Osteocyte (in vitro differentiated cells): ENCODE measurements at regions not wholly inside any gene's neighbourhood (a gene's known extent, or its start where the extent isn't known, plus 50 kb on each side); places are given as distances from the start of the nearest gene placed in this dataset.

ENCODE experiments used
- DNase-seq: peaks from one replicate; pipeline ENCODE4 v3.0.0; 2021; ENCODE audit warnings: mixed read lengths; ENCODE audit not compliant: unreplicated experiment; ENCODE audit errors: extremely low spot score
- H3K27ac Mint-ChIP-seq: one replicate; pipeline ENCODE4 v1.8.0; 2021; ENCODE audit warnings: mild to moderate bottlenecking, mixed read lengths; ENCODE audit not compliant: unreplicated experiment
- H3K27me3 Mint-ChIP-seq: one replicate; pipeline ENCODE4 v1.8.0; 2021; ENCODE audit warnings: mixed read lengths; ENCODE audit not compliant: unreplicated experiment
- H3K36me3 Mint-ChIP-seq: one replicate; pipeline ENCODE4 v1.8.0; 2021; ENCODE audit warnings: mixed read lengths; ENCODE audit not compliant: unreplicated experiment
- H3K4me1 Mint-ChIP-seq: one replicate; pipeline ENCODE4 v1.8.0; 2021; ENCODE audit warnings: mixed read lengths; ENCODE audit not compliant: unreplicated experiment
- H3K4me3 Mint-ChIP-seq: one replicate; pipeline ENCODE4 v1.8.0; 2021; ENCODE audit warnings: mild to moderate bottlenecking, moderate library complexity, mixed read lengths; ENCODE audit not compliant: unreplicated experiment
- H3K9me3 Mint-ChIP-seq: one replicate; pipeline ENCODE4 v1.8.0; 2021; ENCODE audit warnings: mixed read lengths; ENCODE audit not compliant: unreplicated experiment
- CTCF ChIP-seq: fragments of 200-600 bp; sonication (generic); IDR thresholded peaks from 2 replicates; pipeline ENCODE4 v1.5.0; 2021; ENCODE audit warnings: antibody characterized with exemption, mild to moderate bottlenecking, moderate library complexity

GRCh38 chr4:160819791-160820190 is 1344.0 kb downstream of the FSTL5 start:
- no peak for TF ChIP-seq CTCF

GRCh38 chr4:160824481-160824880 is 1339.3 kb downstream of the FSTL5 start:
- DNase-seq, result no peak
- peaks cover 7% of the 10 kb centered on the region for H3K4me1 Mint-ChIP-seq
- H3K9me3 Mint-ChIP-seq, result no peaks in the 10 kb centered on the region
- no peak overlapping the region for H3K27ac Mint-ChIP-seq
- no peak overlapping the region for H3K4me3 Mint-ChIP-seq
- no peaks in the 10 kb centered on the region for H3K36me3 Mint-ChIP-seq
- no peak for TF ChIP-seq CTCF
- no peaks in the 10 kb centered on the region for H3K27me3 Mint-ChIP-seq

More at GRCh38 chr4:160819791-160820190, 1344.0 kb downstream of the FSTL5 start:
- no peaks in the 10 kb centered on the region for H3K9me3 Mint-ChIP-seq
- no peak for DNase-seq
- H3K4me1 Mint-ChIP-seq, result peaks cover 3% of the 10 kb centered on the region
- no peaks in the 10 kb centered on the region for H3K36me3 Mint-ChIP-seq
- no peak overlapping the region for H3K4me3 Mint-ChIP-seq
- H3K27ac Mint-ChIP-seq, result no peak overlapping the region
- no peaks in the 10 kb centered on the region for H3K27me3 Mint-ChIP-seq

- peaks cover 4% of the 10 kb centered on the region for H3K4me1 Mint-ChIP-seq
- H3K36me3 Mint-ChIP-seq, result no peaks in the 10 kb centered on the region
- no peaks in the 10 kb centered on the region for H3K27me3 Mint-ChIP-seq
- H3K9me3 Mint-ChIP-seq, result no peaks in the 10 kb centered on the region
- H3K4me3 Mint-ChIP-seq, result no peak overlapping the region
- H3K27ac Mint-ChIP-seq, result no peak overlapping the region
- DNase-seq, result no peak
- TF ChIP-seq CTCF, result no peak
These were observed 1338.0 kb downstream of the FSTL5 start for GRCh38 chr4:160825644-160826338.

GRCh38 chr4:160826339-160826679 is 1337.5 kb downstream of the FSTL5 start:
- TF ChIP-seq CTCF, result no peak
- Mint-ChIP-seq H3K4me3 (no peak overlapping the region), H3K36me3 (no peaks in the 10 kb centered on the region), H3K9me3 (no peaks in the 10 kb centered on the region), H3K27me3 (no peaks in the 10 kb centered on the region), H3K4me1 (peaks cover 4% of the 10 kb centered on the region), H3K27ac (no peak overlapping the region)
- no peak for DNase-seq

GRCh38 chr4:160831165-160831922 is 1332.5 kb downstream of the FSTL5 start:
- no peaks in the 10 kb centered on the region for H3K9me3 Mint-ChIP-seq
- H3K27me3 Mint-ChIP-seq, result no peaks in the 10 kb centered on the region
- no peak for TF ChIP-seq CTCF
- peaks cover 5% of the 10 kb centered on the region for H3K4me1 Mint-ChIP-seq
- H3K27ac Mint-ChIP-seq, result no peak overlapping the region
- H3K4me3 Mint-ChIP-seq, result no peak overlapping the region
- DNase-seq, result no peak
- H3K36me3 Mint-ChIP-seq, result no peaks in the 10 kb centered on the region
